ENCODE measurements at regions not wholly inside any gene's neighbourhood (a gene's known extent, or its start where the extent isn't known, plus 50 kb on each side); places are given as distances from the start of the nearest gene placed in this dataset.

DNA sequence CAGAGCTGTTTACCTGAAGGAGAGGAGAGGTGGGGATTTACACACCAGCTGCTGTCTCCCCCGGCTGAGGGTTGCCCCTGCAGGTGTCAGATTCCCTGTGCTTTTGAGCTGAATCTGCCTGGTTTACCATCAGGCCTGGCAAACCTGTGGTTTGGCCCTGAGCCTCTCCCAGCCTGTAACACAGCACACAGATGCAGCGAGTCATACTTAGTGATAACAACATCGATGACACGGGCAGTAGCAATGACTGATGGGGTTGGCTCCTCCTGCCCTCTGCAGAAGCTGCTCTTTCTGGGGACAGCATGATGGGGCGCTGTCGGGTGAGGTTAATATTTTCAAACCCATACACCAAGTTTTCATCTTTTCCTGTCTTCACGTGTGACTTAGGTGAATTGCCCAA is 380.0 kb upstream of the B3GAT1 start:
- no peaks in the 10 kb centered on the region for H3K36me3 ChIP-seq (ENCODE audit: control insufficient read depth in 1 of 2, insufficient read depth in 2 of 2, low read length in 2 of 2)
- H3K9me3 ChIP-seq (ENCODE audit: control insufficient read depth in 1 of 2, low read length in 2 of 2) = no peaks in the 10 kb centered on the region
- H3K4me3 ChIP-seq (ENCODE audit: low read depth in 1 of 2, low read length in 2 of 2) = no peak overlapping the region
- no peaks in the 10 kb centered on the region for H3K27me3 ChIP-seq (ENCODE audit: low read depth, low read length)
- no peaks in the 10 kb centered on the region for H3K4me1 ChIP-seq (ENCODE audit: control insufficient read depth in 1 of 2, insufficient read depth in 2 of 2, low read length in 2 of 2)
- no peak overlapping the region for H3K27ac ChIP-seq (ENCODE audit: low read length)

DNA sequence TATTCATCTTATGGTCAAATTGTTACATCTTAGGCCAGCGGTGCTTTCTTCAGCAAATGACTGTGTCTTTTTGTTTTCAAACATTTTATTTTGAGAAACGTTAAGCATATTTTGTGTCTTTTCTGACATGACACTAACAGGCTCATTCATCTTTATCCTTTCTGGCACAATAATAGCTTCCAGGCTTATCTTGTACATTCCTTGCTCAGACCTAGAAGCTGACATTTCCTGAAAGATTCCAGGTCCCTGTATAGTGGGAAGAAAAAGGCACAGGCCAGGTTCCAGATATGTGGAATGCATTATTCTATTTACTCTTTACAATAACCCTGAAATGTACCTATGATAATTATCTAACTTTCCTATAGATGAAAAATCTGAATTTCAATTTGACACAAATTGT is 379.1 kb upstream of the B3GAT1 start:
- H3K4me3 ChIP-seq (ENCODE audit: low read depth in 1 of 2, low read length in 2 of 2) = no peak overlapping the region
- H3K27ac ChIP-seq (ENCODE audit: low read length) = no peak overlapping the region
- H3K27me3 ChIP-seq (ENCODE audit: low read depth, low read length) = no peaks in the 10 kb centered on the region
- no peaks in the 10 kb centered on the region for H3K9me3 ChIP-seq (ENCODE audit: control insufficient read depth in 1 of 2, low read length in 2 of 2)
- H3K36me3 ChIP-seq (ENCODE audit: control insufficient read depth in 1 of 2, insufficient read depth in 2 of 2, low read length in 2 of 2) = no peaks in the 10 kb centered on the region
- H3K4me1 ChIP-seq (ENCODE audit: control insufficient read depth in 1 of 2, insufficient read depth in 2 of 2, low read length in 2 of 2) = no peaks in the 10 kb centered on the region

GRCh38 chr11:134789104-134789503 is 377.1 kb upstream of the B3GAT1 start:
- Histone ChIP-seq H3K4me1 (ENCODE audit: control insufficient read depth in 1 of 2, insufficient read depth in 2 of 2, low read length in 2 of 2) (no peaks in the 10 kb centered on the region), H3K9me3 (ENCODE audit: control insufficient read depth in 1 of 2, low read length in 2 of 2) (no peaks in the 10 kb centered on the region), H3K27ac (ENCODE audit: low read length) (no peak overlapping the region), H3K36me3 (ENCODE audit: control insufficient read depth in 1 of 2, insufficient read depth in 2 of 2, low read length in 2 of 2) (no peaks in the 10 kb centered on the region), H3K27me3 (ENCODE audit: low read depth, low read length) (no peaks in the 10 kb centered on the region), H3K4me3 (ENCODE audit: low read depth in 1 of 2, low read length in 2 of 2) (no peak overlapping the region)

- H3K4me3 ChIP-seq (ENCODE audit: low read depth in 1 of 2, low read length in 2 of 2) = no peak overlapping the region
- H3K4me1 ChIP-seq (ENCODE audit: control insufficient read depth in 1 of 2, insufficient read depth in 2 of 2, low read length in 2 of 2) = no peaks in the 10 kb centered on the region
- H3K36me3 ChIP-seq (ENCODE audit: control insufficient read depth in 1 of 2, insufficient read depth in 2 of 2, low read length in 2 of 2) = no peaks in the 10 kb centered on the region
- no peaks in the 10 kb centered on the region for H3K27me3 ChIP-seq (ENCODE audit: low read depth, low read length)
- H3K27ac ChIP-seq (ENCODE audit: low read length) = no peak overlapping the region
- H3K9me3 ChIP-seq (ENCODE audit: control insufficient read depth in 1 of 2, low read length in 2 of 2) = no peaks in the 10 kb centered on the region
Measured at GRCh38 chr11:134786636-134787035, 374.6 kb upstream of the B3GAT1 start.

DNA sequence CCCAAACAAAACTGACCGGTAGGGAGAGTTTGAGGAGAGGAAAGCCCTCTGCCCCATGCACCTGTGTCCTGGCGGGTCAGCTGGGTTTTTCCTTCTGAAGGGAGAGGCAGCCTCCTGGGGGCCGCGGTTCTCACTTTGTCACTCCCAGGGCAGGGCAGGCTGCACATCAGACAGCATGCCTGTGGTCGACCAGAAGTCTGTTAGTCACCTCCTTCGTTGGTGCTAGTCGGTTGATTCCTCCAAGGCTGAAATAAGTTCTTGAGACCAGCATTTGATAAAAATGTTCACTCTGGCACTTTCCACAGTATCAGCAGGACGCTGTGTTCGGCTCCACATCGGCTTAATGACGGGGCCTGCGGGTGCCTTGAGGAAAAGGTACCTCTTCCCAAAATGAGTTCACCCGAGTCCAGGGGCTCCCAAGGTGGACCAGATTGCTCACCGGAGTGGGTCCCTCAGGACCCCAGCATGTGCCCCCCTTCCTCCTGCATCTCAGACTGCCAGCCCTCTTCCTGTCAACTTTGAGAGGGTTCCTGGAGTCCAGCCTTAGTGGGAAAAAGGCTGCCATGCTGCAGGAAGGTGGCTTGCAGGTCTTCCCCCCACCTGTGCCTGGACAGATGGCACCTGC is 373.7 kb upstream of the B3GAT1 start:
- Histone ChIP-seq H3K27ac (ENCODE audit: low read length) (no peak overlapping the region), H3K27me3 (ENCODE audit: low read depth, low read length) (no peaks in the 10 kb centered on the region), H3K9me3 (ENCODE audit: control insufficient read depth in 1 of 2, low read length in 2 of 2) (no peaks in the 10 kb centered on the region), H3K4me3 (ENCODE audit: low read depth in 1 of 2, low read length in 2 of 2) (no peak overlapping the region), H3K36me3 (ENCODE audit: control insufficient read depth in 1 of 2, insufficient read depth in 2 of 2, low read length in 2 of 2) (no peaks in the 10 kb centered on the region), H3K4me1 (ENCODE audit: control insufficient read depth in 1 of 2, insufficient read depth in 2 of 2, low read length in 2 of 2) (no peaks in the 10 kb centered on the region)

GRCh38 chr11:134785059-134785458 is 373.0 kb upstream of the B3GAT1 start:
- Histone ChIP-seq H3K27me3 (ENCODE audit: low read depth, low read length) (no peaks in the 10 kb centered on the region), H3K27ac (ENCODE audit: low read length) (no peak overlapping the region), H3K4me1 (ENCODE audit: control insufficient read depth in 1 of 2, insufficient read depth in 2 of 2, low read length in 2 of 2) (no peaks in the 10 kb centered on the region), H3K4me3 (ENCODE audit: low read depth in 1 of 2, low read length in 2 of 2) (no peak overlapping the region), H3K36me3 (ENCODE audit: control insufficient read depth in 1 of 2, insufficient read depth in 2 of 2, low read length in 2 of 2) (no peaks in the 10 kb centered on the region), H3K9me3 (ENCODE audit: control insufficient read depth in 1 of 2, low read length in 2 of 2) (no peaks in the 10 kb centered on the region)

- Histone ChIP-seq H3K4me1 (ENCODE audit: control insufficient read depth in 1 of 2, insufficient read depth in 2 of 2, low read length in 2 of 2) (no peaks in the 10 kb centered on the region), H3K27ac (ENCODE audit: low read length) (no peak overlapping the region), H3K27me3 (ENCODE audit: low read depth, low read length) (no peaks in the 10 kb centered on the region)
Measured at GRCh38 chr11:134784568-134784967, 372.5 kb upstream of the B3GAT1 start.

DNA sequence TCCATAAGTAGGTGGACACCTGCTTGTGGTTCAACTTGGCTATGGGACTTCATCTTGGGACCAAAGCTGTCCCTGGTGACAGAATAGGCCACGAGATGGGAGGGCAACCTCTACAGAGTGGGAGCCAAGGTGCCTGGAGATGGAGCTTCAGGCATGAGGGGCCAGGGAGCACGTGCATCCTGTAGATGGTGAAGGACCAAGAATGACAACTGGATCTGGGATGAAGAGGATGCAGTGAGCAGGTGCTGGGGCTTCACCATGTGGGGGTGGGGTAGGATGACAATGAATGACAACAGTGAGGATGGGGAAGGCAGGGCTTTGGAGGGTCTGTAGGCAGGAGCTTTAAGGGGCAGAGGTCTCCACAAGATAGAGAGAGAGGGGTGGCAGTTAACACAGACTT is 372.0 kb upstream of the B3GAT1 start:
- H3K36me3 ChIP-seq (ENCODE audit: control insufficient read depth in 1 of 2, insufficient read depth in 2 of 2, low read length in 2 of 2) = no peaks in the 10 kb centered on the region
- H3K27ac ChIP-seq (ENCODE audit: low read length) = no peak overlapping the region
- H3K4me3 ChIP-seq (ENCODE audit: low read depth in 1 of 2, low read length in 2 of 2) = no peak overlapping the region
- H3K4me1 ChIP-seq (ENCODE audit: control insufficient read depth in 1 of 2, insufficient read depth in 2 of 2, low read length in 2 of 2) = no peaks in the 10 kb centered on the region
- no peaks in the 10 kb centered on the region for H3K9me3 ChIP-seq (ENCODE audit: control insufficient read depth in 1 of 2, low read length in 2 of 2)
- H3K27me3 ChIP-seq (ENCODE audit: low read depth, low read length) = no peaks in the 10 kb centered on the region

More at GRCh38 chr11:134784568-134784967, 372.5 kb upstream of the B3GAT1 start:
- Histone ChIP-seq H3K9me3 (ENCODE audit: control insufficient read depth in 1 of 2, low read length in 2 of 2) (no peaks in the 10 kb centered on the region), H3K4me3 (ENCODE audit: low read depth in 1 of 2, low read length in 2 of 2) (no peak overlapping the region), H3K36me3 (ENCODE audit: control insufficient read depth in 1 of 2, insufficient read depth in 2 of 2, low read length in 2 of 2) (no peaks in the 10 kb centered on the region)

DNA sequence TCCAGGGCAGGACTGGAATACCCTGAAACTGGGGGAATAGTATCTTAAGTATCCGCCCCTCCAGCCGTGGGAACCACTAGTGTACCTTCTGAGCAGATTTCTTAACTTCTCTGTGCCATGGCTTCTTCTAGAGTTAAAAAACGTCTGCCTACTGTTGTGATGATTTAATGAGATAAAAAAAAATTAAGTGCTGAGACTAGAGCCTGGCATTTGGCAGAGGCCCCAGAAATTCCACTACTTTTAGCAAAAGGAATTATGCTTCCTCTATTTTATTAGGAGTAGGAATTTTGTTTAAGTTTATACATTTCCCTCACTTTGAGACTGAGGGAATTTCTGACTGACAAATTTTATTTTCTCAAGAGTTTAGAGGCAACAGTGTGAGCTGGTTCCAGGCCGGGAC is 371.2 kb upstream of the B3GAT1 start:
- Histone ChIP-seq H3K27ac (ENCODE audit: low read length) (no peak overlapping the region), H3K4me1 (ENCODE audit: control insufficient read depth in 1 of 2, insufficient read depth in 2 of 2, low read length in 2 of 2) (no peaks in the 10 kb centered on the region), H3K4me3 (ENCODE audit: low read depth in 1 of 2, low read length in 2 of 2) (no peak overlapping the region), H3K27me3 (ENCODE audit: low read depth, low read length) (no peaks in the 10 kb centered on the region), H3K9me3 (ENCODE audit: control insufficient read depth in 1 of 2, low read length in 2 of 2) (no peaks in the 10 kb centered on the region), H3K36me3 (ENCODE audit: control insufficient read depth in 1 of 2, insufficient read depth in 2 of 2, low read length in 2 of 2) (no peaks in the 10 kb centered on the region)

DNA sequence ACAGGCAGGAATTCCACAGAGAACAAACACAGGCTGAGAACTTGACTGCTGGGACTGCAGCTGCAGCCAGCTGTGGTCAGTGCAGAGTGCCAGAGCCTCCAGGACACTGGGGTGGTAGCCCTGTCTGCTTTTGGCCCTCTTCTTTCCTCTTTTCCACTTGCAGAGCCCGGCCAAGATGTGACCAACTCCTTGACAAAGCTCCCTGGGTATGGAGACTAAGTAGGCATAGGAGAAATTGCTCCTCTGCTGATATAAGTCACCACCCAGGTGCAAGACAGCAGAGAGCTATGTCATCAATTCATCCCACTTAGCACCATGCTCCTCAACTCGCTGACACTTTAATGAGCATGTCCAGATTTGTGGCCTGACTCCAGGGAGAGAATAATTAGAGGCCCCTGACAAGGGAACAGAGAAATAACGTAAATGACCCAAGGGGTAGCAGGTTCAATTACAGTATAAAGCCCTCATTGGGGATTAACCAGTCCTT is 369.4 kb upstream of the B3GAT1 start:
- Histone ChIP-seq H3K27me3 (ENCODE audit: low read depth, low read length) (no peaks in the 10 kb centered on the region), H3K4me3 (ENCODE audit: low read depth in 1 of 2, low read length in 2 of 2) (no peak overlapping the region), H3K4me1 (ENCODE audit: control insufficient read depth in 1 of 2, insufficient read depth in 2 of 2, low read length in 2 of 2) (no peaks in the 10 kb centered on the region), H3K27ac (ENCODE audit: low read length) (no peak overlapping the region), H3K36me3 (ENCODE audit: control insufficient read depth in 1 of 2, insufficient read depth in 2 of 2, low read length in 2 of 2) (no peaks in the 10 kb centered on the region), H3K9me3 (ENCODE audit: control insufficient read depth in 1 of 2, low read length in 2 of 2) (no peaks in the 10 kb centered on the region)

DNA sequence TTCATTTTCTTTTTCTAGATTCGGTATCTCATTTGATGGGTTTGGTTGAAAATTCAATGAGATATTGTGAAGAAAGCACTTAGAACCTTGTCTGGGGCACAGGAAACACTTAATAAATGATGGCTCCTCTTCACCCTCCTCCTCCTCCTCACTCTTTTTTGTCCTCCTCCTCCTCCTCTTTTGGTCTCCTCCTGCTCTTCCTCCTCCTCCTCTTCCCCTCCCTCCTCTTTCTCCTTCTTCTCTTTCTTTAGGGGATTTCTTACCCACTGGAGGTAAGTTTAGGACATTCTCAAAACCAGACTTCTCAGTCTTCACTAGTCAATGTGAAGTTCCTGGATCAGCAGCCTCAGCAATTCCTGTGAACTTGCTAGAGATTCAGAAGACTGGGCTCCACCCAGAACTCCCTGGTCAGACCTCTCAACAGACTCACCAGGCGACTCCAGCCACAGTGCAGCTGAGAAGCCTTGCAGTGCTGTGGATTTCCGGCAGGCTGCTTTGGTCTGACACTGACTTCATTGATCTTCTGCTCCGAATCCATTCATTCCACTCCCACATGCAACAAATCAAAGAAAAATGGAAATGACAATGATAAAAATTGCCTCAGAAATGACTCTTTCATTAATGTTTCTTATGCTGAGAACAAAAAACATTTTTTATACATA is 368.6 kb upstream of the B3GAT1 start:
- Histone ChIP-seq H3K27ac (ENCODE audit: low read length) (no peak overlapping the region), H3K4me3 (ENCODE audit: low read depth in 1 of 2, low read length in 2 of 2) (no peak overlapping the region), H3K27me3 (ENCODE audit: low read depth, low read length) (no peaks in the 10 kb centered on the region), H3K4me1 (ENCODE audit: control insufficient read depth in 1 of 2, insufficient read depth in 2 of 2, low read length in 2 of 2) (no peaks in the 10 kb centered on the region), H3K36me3 (ENCODE audit: control insufficient read depth in 1 of 2, insufficient read depth in 2 of 2, low read length in 2 of 2) (no peaks in the 10 kb centered on the region), H3K9me3 (ENCODE audit: control insufficient read depth in 1 of 2, low read length in 2 of 2) (no peaks in the 10 kb centered on the region)

- Histone ChIP-seq H3K4me1 (ENCODE audit: control insufficient read depth in 1 of 2, insufficient read depth in 2 of 2, low read length in 2 of 2) (no peaks in the 10 kb centered on the region), H3K9me3 (ENCODE audit: control insufficient read depth in 1 of 2, low read length in 2 of 2) (no peaks in the 10 kb centered on the region)
Measured at GRCh38 chr11:134779179-134779578, 367.1 kb upstream of the B3GAT1 start.

More at GRCh38 chr11:134779179-134779578, 367.1 kb upstream of the B3GAT1 start:
- H3K36me3 ChIP-seq (ENCODE audit: control insufficient read depth in 1 of 2, insufficient read depth in 2 of 2, low read length in 2 of 2) = no peaks in the 10 kb centered on the region
- H3K4me3 ChIP-seq (ENCODE audit: low read depth in 1 of 2, low read length in 2 of 2) = no peak overlapping the region
- no peak overlapping the region for H3K27ac ChIP-seq (ENCODE audit: low read length)
- H3K27me3 ChIP-seq (ENCODE audit: low read depth, low read length) = no peaks in the 10 kb centered on the region
